Smooth muscle cell (in vitro differentiated cells): ENCODE measurements at regions not wholly inside any gene's neighbourhood (a gene's known extent, or its start where the extent isn't known, plus 50 kb on each side); places are given as distances from the start of the nearest gene placed in this dataset.

Source experiments
- DNase-seq: peaks from one replicate; lab custom pipeline; 2025; ENCODE audit not compliant: unreplicated experiment; lab: John Stamatoyannopoulos, UW
- H2AFZ ChIP-seq: fragments of 200-600 bp; sonication (generic); 2 replicates; pipeline ENCODE4 v1.6.0; 2016; ENCODE audit warnings: antibody characterized with exemption, low read depth, mild to moderate bottlenecking
- H3F3A ChIP-seq: fragments of 200-600 bp; sonication (generic); 2 replicates; pipeline ENCODE4 v1.6.0; 2017; ENCODE audit warnings: antibody characterized with exemption, low read depth
- H3K27ac ChIP-seq: fragments of 200-600 bp; sonication (generic); 2 replicates; pipeline ENCODE4 v1.5.1; 2016; ENCODE audit warnings: low read depth, mild to moderate bottlenecking
- H3K27me3 ChIP-seq: fragments of 200-600 bp; sonication (generic); 2 replicates; pipeline ENCODE4 v1.6.1; 2016; ENCODE audit warnings: low read depth, mild to moderate bottlenecking
- H3K36me3 ChIP-seq: fragments of 200-600 bp; sonication (generic); 2 replicates; pipeline ENCODE4 v1.5.1; 2016; ENCODE audit warnings: low read depth
- H3K4me1 ChIP-seq: fragments of 200-600 bp; sonication (generic); 2 replicates; pipeline ENCODE4 v1.5.1; 2016; ENCODE audit warnings: low read depth
- H3K4me2 ChIP-seq: fragments of 200-600 bp; sonication (generic); 2 replicates; pipeline ENCODE4 v1.6.0; 2016; ENCODE audit warnings: mild to moderate bottlenecking
- H3K4me3 ChIP-seq: fragments of 200-600 bp; sonication (generic); 2 replicates; pipeline ENCODE4 v1.5.1; 2016; ENCODE audit warnings: mild to moderate bottlenecking
- H3K79me2 ChIP-seq: fragments of 200-600 bp; sonication (generic); 2 replicates; pipeline ENCODE4 v1.6.0; 2016; ENCODE audit warnings: low read depth, mild to moderate bottlenecking
- H3K9ac ChIP-seq: fragments of 200-600 bp; sonication (generic); 2 replicates; pipeline ENCODE4 v1.6.0; 2016; ENCODE audit warnings: low read depth
- H3K9me3 ChIP-seq: fragments of 200-600 bp; sonication (generic); replicated peaks from 2 replicates; pipeline ENCODE4 v1.5.1; 2016; ENCODE audit warnings: low read depth
- H4K20me1 ChIP-seq: fragments of 200-600 bp; sonication (generic); 2 replicates; pipeline ENCODE4 v1.6.0; 2016; ENCODE audit warnings: low read depth
- WGBS: methylation state at CpG from one replicate; pipeline ENCODE4 v1.1.7; 2016; ENCODE audit warnings: low lambda C conversion rate; 5-methylcytosine and 5-hydroxymethylcytosine counted together
- TF ChIP-seq, protein P1 (sequence below): fragments of 200-600 bp; sonication (generic); IDR thresholded peaks from 2 replicates; pipeline ENCODE4 v1.5.1; 2017; ENCODE audit warnings: borderline replicate concordance, mild to moderate bottlenecking, antibody characterized with exemption; ENCODE audit not compliant: insufficient read depth, poor library complexity, severe bottlenecking

DNA sequence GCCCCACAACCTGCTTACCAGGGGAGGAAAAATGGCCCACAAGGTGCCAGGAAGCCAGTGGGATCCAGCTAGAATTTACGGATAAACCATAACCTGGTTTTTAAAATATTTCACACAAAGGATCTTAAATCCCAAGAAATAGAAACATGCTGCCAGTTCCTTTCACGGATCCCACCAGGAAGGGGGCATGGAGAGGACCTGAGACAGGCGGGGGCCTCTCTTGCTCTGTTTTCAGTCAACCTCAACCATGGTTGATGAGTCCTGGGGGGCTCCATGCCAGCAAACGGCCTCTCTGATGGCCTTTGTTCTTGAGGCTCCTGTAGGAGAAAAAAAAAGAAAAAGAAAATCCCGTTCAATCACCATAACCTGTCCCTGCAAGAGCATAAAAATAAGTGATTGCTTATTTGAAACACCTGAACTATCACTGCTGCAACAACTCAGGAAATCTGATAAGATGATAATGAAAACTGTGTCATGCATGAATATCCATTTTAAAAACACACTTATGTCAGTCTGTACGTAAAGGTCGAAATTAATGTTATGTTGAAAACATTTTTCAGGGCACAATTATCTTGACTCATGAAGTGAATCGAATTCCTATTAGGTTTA, 125.8 kb upstream of the CST7 start:
- no peaks in the 10 kb centered on the region for H3K9me3 ChIP-seq
- H3F3A ChIP-seq = no peaks in the 10 kb centered on the region
- no peak overlapping the region for H2AFZ ChIP-seq
- no peaks in the 10 kb centered on the region for H3K4me1 ChIP-seq
- no peak overlapping the region for H3K4me3 ChIP-seq
- no peaks in the 10 kb centered on the region for H3K36me3 ChIP-seq
- TF ChIP-seq, protein P1, sequence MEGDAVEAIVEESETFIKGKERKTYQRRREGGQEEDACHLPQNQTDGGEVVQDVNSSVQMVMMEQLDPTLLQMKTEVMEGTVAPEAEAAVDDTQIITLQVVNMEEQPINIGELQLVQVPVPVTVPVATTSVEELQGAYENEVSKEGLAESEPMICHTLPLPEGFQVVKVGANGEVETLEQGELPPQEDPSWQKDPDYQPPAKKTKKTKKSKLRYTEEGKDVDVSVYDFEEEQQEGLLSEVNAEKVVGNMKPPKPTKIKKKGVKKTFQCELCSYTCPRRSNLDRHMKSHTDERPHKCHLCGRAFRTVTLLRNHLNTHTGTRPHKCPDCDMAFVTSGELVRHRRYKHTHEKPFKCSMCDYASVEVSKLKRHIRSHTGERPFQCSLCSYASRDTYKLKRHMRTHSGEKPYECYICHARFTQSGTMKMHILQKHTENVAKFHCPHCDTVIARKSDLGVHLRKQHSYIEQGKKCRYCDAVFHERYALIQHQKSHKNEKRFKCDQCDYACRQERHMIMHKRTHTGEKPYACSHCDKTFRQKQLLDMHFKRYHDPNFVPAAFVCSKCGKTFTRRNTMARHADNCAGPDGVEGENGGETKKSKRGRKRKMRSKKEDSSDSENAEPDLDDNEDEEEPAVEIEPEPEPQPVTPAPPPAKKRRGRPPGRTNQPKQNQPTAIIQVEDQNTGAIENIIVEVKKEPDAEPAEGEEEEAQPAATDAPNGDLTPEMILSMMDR = no peak
- 81% methylated on average over 8 of the region's 8 CpGs for WGBS
- H3K9ac ChIP-seq = no peak overlapping the region
- no peaks in the 10 kb centered on the region for H3K27me3 ChIP-seq
- no peaks in the 10 kb centered on the region for H4K20me1 ChIP-seq
- DNase-seq = no peak
- H3K27ac ChIP-seq = no peak overlapping the region
- no peaks in the 10 kb centered on the region for H3K79me2 ChIP-seq
- no peak overlapping the region for H3K4me2 ChIP-seq

DNA sequence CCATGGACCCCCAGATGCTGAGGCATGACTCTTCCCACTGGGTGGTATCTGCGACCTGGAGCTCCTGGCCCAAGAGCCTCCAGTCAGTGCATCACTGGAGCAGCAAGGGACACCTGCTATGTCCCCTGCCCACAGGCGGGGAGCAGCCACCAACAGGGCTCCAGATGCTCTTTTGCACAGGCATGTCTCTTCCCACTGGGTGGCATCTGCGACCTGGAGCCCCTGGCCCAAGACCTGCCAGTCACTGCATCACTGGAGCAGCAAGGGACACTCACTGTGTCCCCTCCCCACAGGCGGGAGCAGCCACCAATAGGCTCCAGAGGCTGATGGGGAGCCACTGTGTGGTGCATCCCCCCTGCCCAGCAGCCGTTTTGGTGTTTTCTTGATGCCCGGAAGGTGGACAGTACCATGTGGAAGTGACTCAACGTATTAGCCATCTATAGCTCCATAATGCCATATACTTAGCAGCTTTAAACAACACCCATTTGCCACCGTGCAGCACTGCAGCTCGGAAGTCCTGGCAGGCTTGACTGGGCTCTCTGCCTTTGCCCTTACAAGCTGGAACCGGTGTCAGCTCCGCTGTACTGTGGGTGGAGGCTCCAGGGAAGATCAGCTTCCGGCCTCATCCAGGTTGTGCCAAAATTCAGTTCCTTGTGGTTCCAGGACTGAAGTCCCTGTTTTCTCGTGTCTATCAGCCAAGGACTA, 124.9 kb upstream of the CST7 start:
- Histone ChIP-seq H3K4me2 (no peak overlapping the region), H3K27me3 (no peaks in the 10 kb centered on the region), H3F3A (no peaks in the 10 kb centered on the region), H3K36me3 (no peaks in the 10 kb centered on the region), H4K20me1 (no peaks in the 10 kb centered on the region), H3K4me3 (no peak overlapping the region), H3K79me2 (no peaks in the 10 kb centered on the region), H3K4me1 (no peaks in the 10 kb centered on the region), H2AFZ (no peak overlapping the region), H3K9me3 (no peaks in the 10 kb centered on the region), H3K9ac (no peak overlapping the region), H3K27ac (no peak overlapping the region)
- TF ChIP-seq, protein P1 = no peak
- 89% methylated on average over 13 of the region's 13 CpGs for WGBS
- no peak for DNase-seq

DNA sequence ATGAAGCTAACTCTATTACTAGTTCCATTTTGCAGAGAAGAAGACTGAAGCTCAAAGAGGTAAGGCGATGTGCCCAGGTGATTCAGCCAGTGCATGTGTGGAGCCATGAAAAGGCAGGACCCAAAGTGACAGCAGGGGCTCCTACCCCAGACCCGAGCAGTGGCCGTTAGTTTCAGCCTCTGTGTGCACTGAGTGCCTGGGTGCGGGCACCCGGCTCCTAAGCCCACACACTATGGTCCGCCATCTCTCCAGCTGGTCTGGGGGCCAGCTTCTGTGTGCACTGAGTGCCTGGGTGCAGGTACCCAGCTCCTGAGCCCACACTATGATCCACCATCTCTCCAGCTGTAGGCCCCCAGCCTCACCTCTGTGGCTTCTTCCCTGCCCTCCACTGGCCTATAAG, 123.5 kb upstream of the CST7 start:
- H3K27ac ChIP-seq = no peak overlapping the region
- H4K20me1 ChIP-seq = no peaks in the 10 kb centered on the region
- H3K4me2 ChIP-seq = no peak overlapping the region
- no peak overlapping the region for H3K9ac ChIP-seq
- no peaks in the 10 kb centered on the region for H3K79me2 ChIP-seq
- DNase-seq = no peak
- no peaks in the 10 kb centered on the region for H3K4me1 ChIP-seq
- H3K4me3 ChIP-seq = no peak overlapping the region
- H3K36me3 ChIP-seq = no peaks in the 10 kb centered on the region
- H3K27me3 ChIP-seq = no peaks in the 10 kb centered on the region
- no peaks in the 10 kb centered on the region for H3F3A ChIP-seq
- H2AFZ ChIP-seq = no peak overlapping the region
- no peaks in the 10 kb centered on the region for H3K9me3 ChIP-seq
- TF ChIP-seq, protein P1 = no peak
- WGBS = 96% methylated on average over 6 of the region's 6 CpGs
